Limb (tissue), 2 donors: ENCODE measurements at regions not wholly inside any gene's neighbourhood (a gene's known extent, or its start where the extent isn't known, plus 50 kb on each side); places are given as distances from the start of the nearest gene placed in this dataset.
"Not testable (repeated sequence)": the region's sequence is repeated elsewhere in the genome, so short reads cannot be mapped to it uniquely, and the experiment has no call there.

Source experiments
- DNase-seq, 2 donors: peaks; one replicate each; pipeline ENCODE4 v3.0.0-alpha.2; 2016; ENCODE audit errors: extremely low spot score in 2 of 2

GRCh38 chr10:47626975-47627374, 103.5 kb upstream of the AGAP9 start:
- not testable (repeated sequence) for DNase-seq

- DNase-seq = not testable (repeated sequence)
Measured at GRCh38 chr10:47622719-47623118, 99.3 kb upstream of the AGAP9 start.

- not testable (repeated sequence) for DNase-seq
Measured at GRCh38 chr10:47619300-47620012, 96.0 kb upstream of the AGAP9 start.

GRCh38 chr10:47609311-47609710, 85.9 kb upstream of the AGAP9 start:
- not testable (repeated sequence) for DNase-seq

GRCh38 chr10:47605791-47606773, 82.6 kb upstream of the AGAP9 start:
- not testable (repeated sequence) for DNase-seq

- DNase-seq = not testable (repeated sequence)
Measured at GRCh38 chr10:47600604-47601003, 77.2 kb upstream of the AGAP9 start.

- not testable (repeated sequence) for DNase-seq
Measured at GRCh38 chr10:47600127-47600526, 76.7 kb upstream of the AGAP9 start.

- DNase-seq = not testable (repeated sequence)
Measured at GRCh38 chr10:47599657-47600056, 76.2 kb upstream of the AGAP9 start.

GRCh38 chr10:47593805-47594204, 70.4 kb upstream of the AGAP9 start:
- not testable (repeated sequence) for DNase-seq

- not testable (repeated sequence) for DNase-seq
Measured at GRCh38 chr10:47593129-47593528, 69.7 kb upstream of the AGAP9 start.

- not testable (repeated sequence) for DNase-seq
Measured at GRCh38 chr10:47590956-47591355, 67.5 kb upstream of the AGAP9 start.

- DNase-seq = not testable (repeated sequence)
Measured at GRCh38 chr10:47590534-47590933, 67.1 kb upstream of the AGAP9 start.

- DNase-seq = not testable (repeated sequence)
Measured at GRCh38 chr10:47582051-47582450, 58.6 kb upstream of the AGAP9 start.

- DNase-seq = not testable (repeated sequence)
Measured at GRCh38 chr10:47580063-47580462, 56.6 kb upstream of the AGAP9 start.

GRCh38 chr10:47578547-47578946, 55.1 kb upstream of the AGAP9 start:
- not testable (repeated sequence) for DNase-seq
